A549 (cell line): ENCODE measurements at regions not wholly inside any gene's neighbourhood (a gene's known extent, or its start where the extent isn't known, plus 50 kb on each side); places are given as distances from the start of the nearest gene placed in this dataset.
A peak's percentile ranks its signal among the peaks of the same experiment; 100 is the strongest.

Source experiments
- ATAC-seq, 2 experiments: fragments of 200-7000 bp in 1 of 2; fragments of >200 bp in 1 of 2; cut with Nextera tagmentation in 1 of 2; cut with Tn5 transposase in 1 of 2; 3 replicates each; pipeline versions ENCODE4 v1.8.0 to v1.9.1; 2018 to 2020; ENCODE audit warnings: mild to moderate bottlenecking in 1 of 2, moderate library complexity in 1 of 2
- CTCF ChIA-PET: fragments of 300-600 bp; sonication (Branson Sonifier 250); formaldehyde crosslinking; extraction: SDS; loops from one replicate; lab custom pipeline; 2021; ENCODE audit warnings: antibody characterized with exemption, inconsistent platforms; lab: Yijun Ruan, JAX
- POLR2A ChIA-PET: fragments of 350-600 bp; formaldehyde crosslinking; extraction: SDS; loops from one replicate; lab custom pipeline; 2021; ENCODE audit warnings: antibody characterized with exemption, inconsistent platforms; lab: Yijun Ruan, JAX
- DNase-seq, 2 experiments: peaks; one replicate each; pipeline versions ENCODE4 v3.0.0 to v3.0.0-alpha.2; 2011 to 2016; ENCODE audit warnings: low read depth in 1 of 2, low spot score in 1 of 2
- FAIRE-seq: peaks from 2 replicates; lab custom pipeline; 2011; peaks lifted over from hg19 to GRCh38; lab: Jason Lieb, UNC
- H3K27ac ChIP-seq, 2 experiments: fragments of >200 bp; sonication (Bioruptor Twin); formaldehyde crosslinking; 3 replicates each; pipeline ENCODE4 v1.5.1; 2016 to 2017
- H3K4me1 ChIP-seq: fragments of >200 bp; sonication (Bioruptor Twin); formaldehyde crosslinking; 3 replicates; pipeline ENCODE4 v1.6.1; 2016
- H3K4me2 ChIP-seq: fragments of >200 bp; sonication (Bioruptor Twin); formaldehyde crosslinking; 3 replicates; pipeline ENCODE4 v1.6.1; 2016
- H3K4me3 ChIP-seq: fragments of >200 bp; sonication (Bioruptor Twin); formaldehyde crosslinking; 3 replicates; pipeline ENCODE4 v1.5.1; 2016
- H3K9me3 ChIP-seq: fragments of >200 bp; sonication (Bioruptor Twin); formaldehyde crosslinking; 3 replicates; pipeline ENCODE4 v1.6.1; 2016
- BHLHE40 ChIP-seq: IDR thresholded peaks from 2 replicates; pipeline ENCODE4 v1.6.1; 2012; ENCODE audit warnings: low read depth, low read length, inconsistent platforms
- CBX2 ChIP-seq: fragments of 200-600 bp; sonication (generic); IDR thresholded peaks from 2 replicates; pipeline ENCODE4 v1.6.1; 2016; ENCODE audit warnings: low read depth, mild to moderate bottlenecking, borderline replicate concordance
- CBX8 ChIP-seq: fragments of 200-600 bp; sonication (generic); IDR thresholded peaks from 2 replicates; pipeline ENCODE4 v1.6.1; 2016
- CHD4 ChIP-seq: fragments of 200-600 bp; sonication (generic); IDR thresholded peaks from 2 replicates; pipeline ENCODE4 v1.6.1; 2016; ENCODE audit warnings: antibody characterized with exemption, mild to moderate bottlenecking, borderline replicate concordance
- EHMT2 ChIP-seq: fragments of 200-600 bp; sonication (generic); IDR thresholded peaks from 2 replicates; pipeline ENCODE4 v1.6.1; 2016; ENCODE audit warnings: antibody characterized with exemption, low read depth, mild to moderate bottlenecking, moderate library complexity
- EP300 ChIP-seq, 2 experiments: fragments of >200 bp; sonication (Bioruptor Twin); formaldehyde crosslinking; IDR thresholded peaks; 2 replicates in 1 of 2; 3 replicates in 1 of 2; pipeline ENCODE4 v1.6.1; 2016 to 2017
- HOXA7 ChIP-seq: fragments of 250-450 bp; sonication (Bioruptor Pico); IDR thresholded peaks from 2 replicates; pipeline ENCODE4 v1.5.0; 2020; ENCODE audit warnings: mild to moderate bottlenecking, moderate library complexity
- HOXB5 ChIP-seq: fragments of 250-450 bp; sonication (Bioruptor Pico); IDR thresholded peaks from 2 replicates; pipeline ENCODE4 v1.5.0; 2020; ENCODE audit warnings: mild to moderate bottlenecking, moderate library complexity
- JUNB ChIP-seq: fragments of >200 bp; sonication (Bioruptor Twin); formaldehyde crosslinking; IDR thresholded peaks from 2 replicates; pipeline ENCODE4 v1.6.1; 2016
- KDM5A ChIP-seq: fragments of 200-600 bp; sonication (generic); IDR thresholded peaks from 2 replicates; pipeline ENCODE4 v1.6.1; 2016; ENCODE audit warnings: antibody characterized with exemption, mild to moderate bottlenecking
- MAFK ChIP-seq: fragments of 450-650 bp; IDR thresholded peaks from 2 replicates; pipeline ENCODE4 v1.6.1; 2014; ENCODE audit not compliant: partially characterized antibody
- NPAS2 ChIP-seq: fragments of 250-450 bp; sonication (Bioruptor Pico); IDR thresholded peaks from 2 replicates; pipeline ENCODE4 v1.8.0; 2022; ENCODE audit warnings: mild to moderate bottlenecking, moderate library complexity, borderline replicate concordance
- RARB ChIP-seq: fragments of 250-450 bp; sonication (Bioruptor Pico); IDR thresholded peaks from 2 replicates; pipeline ENCODE4 v1.8.0; 2021; ENCODE audit warnings: mild to moderate bottlenecking, moderate library complexity
- SMC3 ChIP-seq: fragments of >200 bp; sonication (Bioruptor Twin); formaldehyde crosslinking; IDR thresholded peaks from 3 replicates; pipeline ENCODE4 v1.6.1; 2018; ENCODE audit warnings: inconsistent platforms
- ZFP36 ChIP-seq: fragments of 450-650 bp; IDR thresholded peaks from 2 replicates; pipeline ENCODE4 v1.6.1; 2014; ENCODE audit warnings: borderline replicate concordance; ENCODE audit not compliant: partially characterized antibody
- ZNF302 ChIP-seq: fragments of 250-450 bp; sonication (Bioruptor Pico); IDR thresholded peaks from 2 replicates; pipeline ENCODE4 v1.9.0; 2021; ENCODE audit warnings: inconsistent platforms, mild to moderate bottlenecking, moderate library complexity
- WGBS: methylation state at CpG from one replicate; pipeline ENCODE4 v1.1.6; 2017; ENCODE audit errors: missing lambda C conversion rate; 5-methylcytosine and 5-hydroxymethylcytosine counted together
- TF ChIP-seq, protein P1 (sequence below): fragments of 200-600 bp; sonication (generic); IDR thresholded peaks from 2 replicates; pipeline ENCODE4 v1.6.1; 2016; ENCODE audit warnings: antibody characterized with exemption, mild to moderate bottlenecking, moderate library complexity
- TF ChIP-seq, protein P2 (sequence below): fragments of >200 bp; sonication (Bioruptor Twin); formaldehyde crosslinking; IDR thresholded peaks from 2 replicates; pipeline ENCODE4 v1.6.1; 2016
- TF ChIP-seq, protein P3 (sequence below): fragments of 250-450 bp; sonication (Bioruptor Pico); IDR thresholded peaks from 2 replicates; pipeline ENCODE4 v1.5.0; 2020; ENCODE audit warnings: low read depth, mild to moderate bottlenecking, moderate library complexity
- TF ChIP-seq, protein P4 (sequence below): fragments of >200 bp; sonication (Bioruptor Twin); formaldehyde crosslinking; IDR thresholded peaks from 3 replicates; pipeline ENCODE4 v1.5.1; 2016

- no peak overlapping the region for H3K4me3 ChIP-seq
- CTCF ChIA-PET: no interaction called here
- H3K9me3 ChIP-seq: no peaks in the 10 kb centered on the region
- H3K4me2 ChIP-seq: peak overlapping the region; percentile 54
- POLR2A ChIA-PET: no interaction called here
- TF ChIP-seq ZFP36 (no peak), EP300 (IDR thresholded peaks at IDR 0.05) (no peak), CBX2 (no peak), HOXA7 (CRISPR knock-in tag) (no peak), MAFK (no peak), KDM5A (no peak), RARB (no peak), BHLHE40 (no peak), CHD4 (no peak), JUNB (no peak), HOXB5 (CRISPR knock-in tag) (no peak), CBX8 (no peak), ZNF302 (CRISPR knock-in tag) (no peak)
- TF ChIP-seq, protein P1, sequence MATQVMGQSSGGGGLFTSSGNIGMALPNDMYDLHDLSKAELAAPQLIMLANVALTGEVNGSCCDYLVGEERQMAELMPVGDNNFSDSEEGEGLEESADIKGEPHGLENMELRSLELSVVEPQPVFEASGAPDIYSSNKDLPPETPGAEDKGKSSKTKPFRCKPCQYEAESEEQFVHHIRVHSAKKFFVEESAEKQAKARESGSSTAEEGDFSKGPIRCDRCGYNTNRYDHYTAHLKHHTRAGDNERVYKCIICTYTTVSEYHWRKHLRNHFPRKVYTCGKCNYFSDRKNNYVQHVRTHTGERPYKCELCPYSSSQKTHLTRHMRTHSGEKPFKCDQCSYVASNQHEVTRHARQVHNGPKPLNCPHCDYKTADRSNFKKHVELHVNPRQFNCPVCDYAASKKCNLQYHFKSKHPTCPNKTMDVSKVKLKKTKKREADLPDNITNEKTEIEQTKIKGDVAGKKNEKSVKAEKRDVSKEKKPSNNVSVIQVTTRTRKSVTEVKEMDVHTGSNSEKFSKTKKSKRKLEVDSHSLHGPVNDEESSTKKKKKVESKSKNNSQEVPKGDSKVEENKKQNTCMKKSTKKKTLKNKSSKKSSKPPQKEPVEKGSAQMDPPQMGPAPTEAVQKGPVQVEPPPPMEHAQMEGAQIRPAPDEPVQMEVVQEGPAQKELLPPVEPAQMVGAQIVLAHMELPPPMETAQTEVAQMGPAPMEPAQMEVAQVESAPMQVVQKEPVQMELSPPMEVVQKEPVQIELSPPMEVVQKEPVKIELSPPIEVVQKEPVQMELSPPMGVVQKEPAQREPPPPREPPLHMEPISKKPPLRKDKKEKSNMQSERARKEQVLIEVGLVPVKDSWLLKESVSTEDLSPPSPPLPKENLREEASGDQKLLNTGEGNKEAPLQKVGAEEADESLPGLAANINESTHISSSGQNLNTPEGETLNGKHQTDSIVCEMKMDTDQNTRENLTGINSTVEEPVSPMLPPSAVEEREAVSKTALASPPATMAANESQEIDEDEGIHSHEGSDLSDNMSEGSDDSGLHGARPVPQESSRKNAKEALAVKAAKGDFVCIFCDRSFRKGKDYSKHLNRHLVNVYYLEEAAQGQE: no peak
- TF ChIP-seq, protein P2, sequence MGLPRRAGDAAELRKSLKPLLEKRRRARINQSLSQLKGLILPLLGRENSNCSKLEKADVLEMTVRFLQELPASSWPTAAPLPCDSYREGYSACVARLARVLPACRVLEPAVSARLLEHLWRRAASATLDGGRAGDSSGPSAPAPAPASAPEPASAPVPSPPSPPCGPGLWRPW: no peak
- TF ChIP-seq, protein P3, sequence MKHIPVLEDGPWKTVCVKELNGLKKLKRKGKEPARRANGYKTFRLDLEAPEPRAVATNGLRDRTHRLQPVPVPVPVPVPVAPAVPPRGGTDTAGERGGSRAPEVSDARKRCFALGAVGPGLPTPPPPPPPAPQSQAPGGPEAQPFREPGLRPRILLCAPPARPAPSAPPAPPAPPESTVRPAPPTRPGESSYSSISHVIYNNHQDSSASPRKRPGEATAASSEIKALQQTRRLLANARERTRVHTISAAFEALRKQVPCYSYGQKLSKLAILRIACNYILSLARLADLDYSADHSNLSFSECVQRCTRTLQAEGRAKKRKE (CRISPR knock-in tag): no peak
- no peaks in the 10 kb centered on the region for H3K4me1 ChIP-seq
- peak in 1 of 2 experiments; percentile 41 for DNase-seq
- no peak for FAIRE-seq
- no peak overlapping the region for H3K27ac ChIP-seq
- peak; percentile 49 to 87; a peak in 5 of 6 replicates for ATAC-seq
- 4% methylated on average over 8 of the region's 16 CpGs for WGBS
Measured at GRCh38 chr2:147149575-147150240, 695.1 kb upstream of the ACVR2A start.

GRCh38 chr2:147147802-147148201, 697.0 kb upstream of the ACVR2A start:
- no peak for DNase-seq
- H3K4me3 ChIP-seq: no peak overlapping the region
- no peak overlapping the region for H3K27ac ChIP-seq
- H3K4me1 ChIP-seq: no peaks in the 10 kb centered on the region
- TF ChIP-seq EHMT2 (no peak), NPAS2 (CRISPR knock-in tag) (no peak), CHD4 (no peak), SMC3 (no peak)
- TF ChIP-seq, protein P4, sequence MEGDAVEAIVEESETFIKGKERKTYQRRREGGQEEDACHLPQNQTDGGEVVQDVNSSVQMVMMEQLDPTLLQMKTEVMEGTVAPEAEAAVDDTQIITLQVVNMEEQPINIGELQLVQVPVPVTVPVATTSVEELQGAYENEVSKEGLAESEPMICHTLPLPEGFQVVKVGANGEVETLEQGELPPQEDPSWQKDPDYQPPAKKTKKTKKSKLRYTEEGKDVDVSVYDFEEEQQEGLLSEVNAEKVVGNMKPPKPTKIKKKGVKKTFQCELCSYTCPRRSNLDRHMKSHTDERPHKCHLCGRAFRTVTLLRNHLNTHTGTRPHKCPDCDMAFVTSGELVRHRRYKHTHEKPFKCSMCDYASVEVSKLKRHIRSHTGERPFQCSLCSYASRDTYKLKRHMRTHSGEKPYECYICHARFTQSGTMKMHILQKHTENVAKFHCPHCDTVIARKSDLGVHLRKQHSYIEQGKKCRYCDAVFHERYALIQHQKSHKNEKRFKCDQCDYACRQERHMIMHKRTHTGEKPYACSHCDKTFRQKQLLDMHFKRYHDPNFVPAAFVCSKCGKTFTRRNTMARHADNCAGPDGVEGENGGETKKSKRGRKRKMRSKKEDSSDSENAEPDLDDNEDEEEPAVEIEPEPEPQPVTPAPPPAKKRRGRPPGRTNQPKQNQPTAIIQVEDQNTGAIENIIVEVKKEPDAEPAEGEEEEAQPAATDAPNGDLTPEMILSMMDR: no peak
- no peak for FAIRE-seq
- no peak for ATAC-seq
- no peaks in the 10 kb centered on the region for H3K9me3 ChIP-seq
- ChIA-PET POLR2A (no interaction called here), CTCF (interaction anchor here (0.7 kb wide), 1 partner anchor 23 kb away, joined by 3 read pairs; no protein-coding TSS in a partner anchor)
- no peak overlapping the region for H3K4me2 ChIP-seq
- 3% methylated on average over 2 of the region's 2 CpGs for WGBS
